GM18907 (cell line): ENCODE measurements at regions not wholly inside any gene's neighbourhood (a gene's known extent, or its start where the extent isn't known, plus 50 kb on each side); places are given as distances from the start of the nearest gene placed in this dataset.

Source experiments
- ATAC-seq: cut with Tn5 transposase; IDR thresholded peaks from one replicate; pipeline ENCODE4 v1.9.1; 2021; ENCODE audit warnings: mild to moderate bottlenecking, moderate library complexity; ENCODE audit not compliant: unreplicated experiment

GRCh38 chr7:156487811-156488533, 152.6 kb upstream of the RNF32 start:
- no peak for ATAC-seq

- no peak for ATAC-seq
Observed at GRCh38 chr7:156480671-156481070, 159.9 kb upstream of the RNF32 start.

DNA sequence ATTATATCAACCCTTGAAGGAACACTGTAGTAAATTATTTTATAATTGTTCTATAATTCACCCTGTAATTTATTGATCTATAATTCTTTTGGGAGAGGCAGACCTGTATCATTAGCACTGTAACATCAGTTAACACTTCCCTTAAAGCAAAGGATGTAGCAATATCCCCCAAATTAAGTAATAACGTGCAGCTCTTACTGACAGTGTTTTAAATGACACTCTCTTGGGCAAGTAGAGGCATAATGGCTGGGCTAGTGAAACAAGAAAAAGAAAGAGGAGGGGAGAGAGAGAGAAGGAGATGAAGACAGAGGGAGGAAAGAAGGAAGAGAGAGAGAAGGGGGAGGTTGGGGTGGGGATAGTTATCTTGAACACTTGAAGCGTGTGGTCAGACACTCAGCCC, 161.0 kb upstream of the RNF32 start:
- no peak for ATAC-seq

DNA sequence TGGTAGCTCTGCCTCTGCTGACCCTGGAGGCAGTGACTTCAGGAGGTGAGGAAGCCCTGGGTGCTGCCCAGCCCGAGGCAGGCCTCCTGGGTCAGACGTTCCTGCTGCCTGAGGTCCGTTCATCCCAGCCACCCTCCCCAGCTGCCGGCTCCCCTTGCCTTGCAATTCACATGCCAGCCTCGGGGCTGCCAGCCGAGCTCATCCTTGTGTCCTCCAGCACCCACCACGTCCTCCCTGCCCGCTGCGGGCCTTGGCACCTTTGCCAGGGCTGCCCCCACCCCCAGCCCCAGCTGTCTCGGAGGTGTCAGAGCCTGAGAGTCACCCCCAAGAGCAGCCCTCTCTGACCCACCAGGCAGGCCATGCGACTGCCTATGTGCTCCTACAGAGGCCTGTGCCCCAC, 162.1 kb upstream of the RNF32 start:
- ATAC-seq: no peak

- no peak for ATAC-seq
Observed at GRCh38 chr7:156475666-156476065, 164.9 kb upstream of the RNF32 start.

DNA sequence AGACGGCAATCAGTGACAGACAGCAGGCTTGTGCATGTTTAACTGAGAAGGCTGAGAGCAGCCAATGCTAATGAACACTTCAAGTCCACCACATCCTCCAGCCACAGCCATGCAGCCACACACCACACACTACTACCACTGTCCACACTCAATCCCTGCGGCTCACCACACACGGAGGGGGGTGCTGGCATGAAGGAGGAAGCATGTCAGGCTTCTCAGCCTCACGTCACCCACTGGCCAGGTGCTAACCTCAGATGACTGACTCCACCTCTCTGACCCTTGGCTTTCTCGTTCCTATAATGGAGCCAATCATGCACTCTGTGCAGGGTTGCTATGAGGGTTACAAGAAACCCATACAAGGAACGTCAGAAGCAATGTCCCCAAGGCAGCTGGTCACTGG, 165.4 kb upstream of the RNF32 start:
- ATAC-seq: no peak

DNA sequence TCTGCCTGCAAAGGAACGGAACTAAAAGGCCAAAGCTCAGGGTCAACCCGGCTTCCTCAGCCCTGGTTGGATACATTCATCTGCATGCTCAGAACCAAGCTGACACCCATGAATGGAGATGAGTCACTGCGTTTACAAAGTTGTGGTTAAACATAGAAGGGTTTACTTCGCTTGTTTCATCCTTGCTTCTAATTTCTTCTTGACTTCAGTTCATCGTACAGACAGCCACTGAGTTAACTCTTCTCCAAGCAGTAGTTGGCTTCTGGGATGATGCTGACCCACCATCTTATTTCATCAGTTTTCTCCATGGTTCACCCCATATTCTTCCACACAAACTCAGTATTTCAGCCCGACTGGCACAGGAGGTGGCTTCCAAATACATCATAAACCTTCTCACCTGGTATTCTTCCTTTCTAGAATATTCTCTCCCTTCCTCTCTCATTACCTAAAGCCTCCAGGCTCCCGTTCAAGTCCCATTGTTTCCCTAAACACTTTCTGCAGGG, 166.3 kb upstream of the RNF32 start:
- ATAC-seq: no peak

- ATAC-seq: no peak
Observed at GRCh38 chr7:156473476-156474240, 166.9 kb upstream of the RNF32 start.

DNA sequence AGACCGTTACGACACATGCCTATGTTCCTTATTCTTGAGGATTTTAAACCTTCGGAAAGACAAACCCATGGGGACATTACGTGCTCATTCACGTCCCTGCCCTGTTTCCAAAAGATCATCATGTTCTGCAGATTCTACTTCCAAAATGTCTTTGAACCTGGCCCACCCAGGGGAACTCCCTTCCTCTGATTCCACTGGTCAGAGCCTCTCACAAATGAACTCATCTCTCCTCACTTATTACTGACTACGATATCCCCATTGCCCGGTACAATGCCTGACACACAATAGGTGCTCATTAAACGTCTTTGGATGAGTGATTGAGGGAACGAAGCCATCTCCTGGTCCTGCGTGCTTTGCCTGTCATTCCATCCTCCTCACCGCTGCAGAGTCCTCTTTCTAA, 168.3 kb upstream of the RNF32 start:
- no peak for ATAC-seq

DNA sequence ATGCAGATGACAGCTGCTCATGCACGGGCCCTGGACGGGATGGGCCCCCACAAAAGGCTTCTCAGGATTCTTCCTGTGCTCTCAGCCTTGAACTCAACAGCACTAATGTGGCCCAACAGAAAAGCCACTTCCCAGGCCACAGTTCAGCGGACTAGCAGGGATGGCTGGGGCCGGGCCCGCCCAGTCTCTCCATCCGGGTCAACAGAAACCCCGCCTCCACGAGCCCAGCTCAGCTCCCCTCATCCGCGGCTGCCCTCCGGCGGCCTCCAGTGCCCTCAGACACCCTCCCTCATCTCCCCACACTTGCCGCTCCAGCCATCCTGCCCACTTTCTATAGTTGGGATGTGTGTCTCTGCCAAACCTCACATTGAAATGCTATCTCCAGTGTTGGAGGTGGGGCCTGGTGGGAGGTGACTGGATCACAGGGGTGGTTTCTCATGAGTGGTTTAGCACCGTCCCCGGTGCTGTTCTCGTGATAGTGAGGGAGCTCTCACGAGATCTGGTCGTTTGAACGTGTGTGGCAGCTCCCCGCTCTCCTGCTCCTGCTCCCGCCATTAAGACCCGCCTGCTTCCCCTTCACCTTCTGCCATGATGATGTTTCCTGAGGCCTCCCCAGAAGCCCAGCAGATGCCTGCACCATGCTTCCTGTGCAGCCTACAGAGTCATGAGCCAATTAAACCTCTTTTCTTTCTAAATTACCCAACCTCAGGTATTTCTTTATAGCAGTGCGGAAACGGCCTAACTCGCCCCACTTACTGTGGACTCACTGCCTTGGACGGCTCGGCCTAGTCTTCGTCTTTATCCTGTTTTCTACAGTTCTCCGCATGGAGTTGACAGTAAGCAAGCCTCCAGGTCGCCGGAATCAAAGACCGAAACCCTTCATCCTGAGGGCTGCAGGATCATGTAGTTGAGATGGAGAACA, 169.9 kb upstream of the RNF32 start:
- no peak for ATAC-seq

DNA sequence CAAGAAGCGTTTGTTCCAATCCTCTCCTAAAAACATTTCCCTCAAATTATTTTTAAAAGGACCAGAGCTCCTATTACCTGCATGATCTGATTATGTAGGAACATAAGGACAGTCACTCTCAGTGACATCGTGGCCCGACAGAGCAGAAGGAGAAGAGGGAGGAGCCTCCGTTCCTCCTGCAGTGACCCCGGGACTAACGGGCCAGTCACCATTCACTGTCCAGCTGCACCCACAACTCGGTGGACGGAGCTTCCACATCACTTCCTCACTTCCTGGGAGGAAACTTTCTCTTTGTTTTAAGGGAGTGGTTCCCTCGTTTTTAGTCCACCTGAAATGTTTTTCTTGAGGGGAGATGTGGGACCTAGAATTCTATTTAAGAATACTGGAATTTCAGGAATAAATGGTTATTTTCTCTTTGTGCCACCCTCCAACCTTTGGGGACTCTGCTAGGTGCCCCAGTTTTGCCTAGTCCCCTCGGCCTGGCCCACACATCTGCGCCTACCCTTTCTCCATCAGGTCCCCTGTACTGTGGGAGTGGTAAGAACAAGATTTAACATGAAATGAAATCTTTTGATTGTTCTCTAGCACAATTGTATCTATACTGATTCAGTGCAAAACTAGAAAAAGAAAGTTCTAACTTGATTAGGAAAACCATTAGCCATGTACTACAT, 173.5 kb upstream of the RNF32 start:
- ATAC-seq: no peak

GRCh38 chr7:156466272-156466671, 174.3 kb upstream of the RNF32 start:
- ATAC-seq: no peak

- no peak for ATAC-seq
Observed at GRCh38 chr7:156465186-156465585, 175.4 kb upstream of the RNF32 start.

- no peak for ATAC-seq
Observed at GRCh38 chr7:156464339-156464738, 176.2 kb upstream of the RNF32 start.

- no peak for ATAC-seq
Observed at GRCh38 chr7:156463280-156463679, 177.3 kb upstream of the RNF32 start.

DNA sequence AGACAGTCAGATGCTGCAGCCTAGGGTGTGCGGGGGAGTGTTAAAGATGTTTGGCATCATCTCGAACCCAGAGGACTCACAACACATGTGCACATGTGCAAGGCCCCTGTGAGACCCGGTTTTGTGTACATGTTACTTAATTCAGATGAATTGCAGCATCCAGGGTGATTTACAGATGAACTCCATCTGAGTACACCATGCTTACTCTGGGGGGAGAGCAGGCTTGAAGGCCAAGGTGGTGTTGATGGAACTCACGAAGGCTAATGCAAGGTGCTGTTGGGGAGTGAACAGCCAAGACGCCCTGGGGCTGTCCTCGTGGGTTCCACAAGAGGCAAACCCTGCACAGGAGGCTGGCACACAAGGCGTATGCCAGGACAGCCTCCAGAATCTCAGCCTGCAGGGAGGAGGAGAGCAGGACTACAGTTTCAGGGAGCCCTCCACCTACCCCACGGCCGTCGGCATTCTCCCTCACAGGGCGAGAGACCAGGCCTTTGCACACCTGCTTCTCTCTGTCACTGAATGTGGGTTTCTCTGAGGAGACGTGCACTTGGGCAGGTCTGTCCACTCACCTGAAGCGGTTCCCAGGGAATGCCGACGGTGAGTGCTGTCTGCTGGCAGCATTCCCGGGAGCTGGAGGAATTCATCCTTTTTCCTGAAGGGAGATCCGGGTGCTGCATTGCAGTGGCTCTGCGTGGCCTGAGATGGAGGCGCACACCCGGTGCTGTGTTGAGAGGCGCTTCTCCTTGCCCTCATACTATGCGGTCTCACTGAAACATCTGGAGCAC, 178.5 kb upstream of the RNF32 start:
- ATAC-seq: no peak

GRCh38 chr7:156460858-156461627, 179.5 kb upstream of the RNF32 start:
- ATAC-seq: no peak

DNA sequence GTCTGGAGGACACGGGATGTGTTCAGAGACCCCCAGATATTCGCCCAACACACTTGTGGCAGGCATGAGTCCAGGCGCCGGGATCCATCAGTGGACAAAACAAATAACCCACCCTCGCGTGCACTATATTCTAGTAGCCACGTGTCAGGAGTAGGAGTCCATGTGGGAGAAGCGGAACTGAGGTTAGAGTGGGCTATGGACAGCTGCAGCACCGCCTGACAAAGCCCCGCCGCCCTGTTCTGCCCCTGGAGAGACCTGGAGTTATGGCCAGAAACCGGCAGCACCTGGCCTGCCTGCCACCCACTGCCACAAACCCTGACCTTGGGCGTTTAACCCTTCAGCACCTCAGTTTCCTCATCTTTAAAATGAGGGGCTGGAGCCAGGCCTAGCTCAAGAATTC, 181.0 kb upstream of the RNF32 start:
- ATAC-seq: no peak

DNA sequence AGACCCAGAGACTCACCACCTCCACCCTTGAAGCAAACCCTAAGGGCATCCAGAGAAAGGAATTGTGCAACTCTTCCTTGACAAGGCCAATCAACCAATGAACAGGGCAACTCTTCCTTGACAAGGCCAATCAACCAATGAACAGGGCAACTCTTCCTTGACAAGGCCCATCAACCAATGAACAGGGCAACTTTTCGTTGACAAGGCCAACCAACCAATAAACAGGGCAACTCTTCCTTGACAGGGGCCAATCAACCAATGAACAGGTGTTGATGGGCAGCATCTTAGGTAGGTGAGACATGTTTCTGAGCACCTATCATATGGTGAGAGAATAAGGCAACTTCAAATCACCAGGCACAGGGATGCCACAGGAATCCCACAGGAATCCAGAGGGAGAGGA, 181.5 kb upstream of the RNF32 start:
- ATAC-seq: no peak
